DOHH2 (cell line): ENCODE measurements at regions not wholly inside any gene's neighbourhood (a gene's known extent, or its start where the extent isn't known, plus 50 kb on each side); places are given as distances from the start of the nearest gene placed in this dataset.

Experiments
- H3F3A ChIP-seq: fragments of 200-600 bp; sonication (generic), shearing (Covaris generic); 2 replicates; pipeline ENCODE4 v1.6.0; 2016; ENCODE audit warnings: antibody characterized with exemption, mild to moderate bottlenecking; ENCODE audit not compliant: control insufficient read depth, insufficient read depth
- H3K27ac ChIP-seq: fragments of 200-600 bp; sonication (generic); 2 replicates; pipeline ENCODE4 v1.5.1; 2014; ENCODE audit warnings: low read depth, mild to moderate bottlenecking, low read length, moderate library complexity
- H3K27me3 ChIP-seq: fragments of 200-600 bp; sonication (generic); 2 replicates; pipeline ENCODE4 v1.6.1; 2014; ENCODE audit warnings: mild to moderate bottlenecking, low read length, mixed read lengths; ENCODE audit not compliant: control insufficient read depth
- H3K36me3 ChIP-seq: fragments of 200-600 bp; sonication (generic); 2 replicates; pipeline ENCODE4 v1.6.1; 2014; ENCODE audit warnings: mild to moderate bottlenecking, low read length, moderate library complexity, mixed read lengths; ENCODE audit not compliant: control insufficient read depth
- H3K4me1 ChIP-seq: fragments of 200-600 bp; sonication (generic); 2 replicates; pipeline ENCODE4 v1.6.1; 2014; ENCODE audit warnings: mild to moderate bottlenecking, low read length, mixed read lengths; ENCODE audit not compliant: control insufficient read depth
- H3K4me2 ChIP-seq: fragments of 200-600 bp; sonication (generic); 2 replicates; pipeline ENCODE4 v1.6.0; 2014; ENCODE audit warnings: mild to moderate bottlenecking, low read length, moderate library complexity
- H3K4me3 ChIP-seq: fragments of 200-600 bp; sonication (generic); 2 replicates; pipeline ENCODE4 v1.5.1; 2014; ENCODE audit warnings: mild to moderate bottlenecking, low read length, mixed read lengths
- H3K79me2 ChIP-seq: fragments of 200-600 bp; sonication (generic); 2 replicates; pipeline ENCODE4 v1.6.1; 2014; ENCODE audit warnings: mild to moderate bottlenecking, low read length, mixed read lengths; ENCODE audit not compliant: control insufficient read depth
- H3K9me2 ChIP-seq: fragments of 200-600 bp; sonication (generic); replicated peaks from 2 replicates; pipeline ENCODE4 v1.6.1; 2014; ENCODE audit warnings: mild to moderate bottlenecking, low read length, mixed read lengths; ENCODE audit not compliant: control insufficient read depth
- H3K9me3 ChIP-seq: fragments of 200-600 bp; sonication (generic); 2 replicates; pipeline ENCODE4 v1.6.1; 2014; ENCODE audit warnings: antibody characterized with exemption, low read length, mixed read lengths; ENCODE audit not compliant: control insufficient read depth, insufficient read depth
- H4K20me1 ChIP-seq: fragments of 200-600 bp; sonication (generic); 2 replicates; pipeline ENCODE4 v1.6.0; 2014; ENCODE audit warnings: low read depth, mild to moderate bottlenecking, antibody characterized with exemption, low read length, moderate library complexity; ENCODE audit not compliant: control insufficient read depth, insufficient read depth
- CTCF ChIP-seq: fragments of 200-600 bp; sonication (generic); IDR thresholded peaks from one replicate; pipeline ENCODE4 v1.5.1; 2014; ENCODE audit warnings: antibody characterized with exemption, mild to moderate bottlenecking, low read depth, low read length; ENCODE audit not compliant: poor library complexity, severe bottlenecking
- EZH2phosphoT487 ChIP-seq: fragments of 200-600 bp; sonication (generic); IDR thresholded peaks from 2 replicates; pipeline ENCODE4 v1.6.1; 2017; ENCODE audit warnings: borderline replicate concordance, mild to moderate bottlenecking, antibody characterized with exemption, low read length, moderate library complexity, mixed read lengths

GRCh38 chr5:85741972-85742371 lies 875.8 kb upstream of the COX7C start:
- H3K27me3 ChIP-seq = no peaks in the 10 kb centered on the region
- H3K9me2 ChIP-seq = no peaks in the 10 kb centered on the region
- H3F3A ChIP-seq = no peaks in the 10 kb centered on the region
- H3K9me3 ChIP-seq = no peaks in the 10 kb centered on the region
- H3K4me2 ChIP-seq = no peak overlapping the region
- no peak for TF ChIP-seq EZH2phosphoT487
- TF ChIP-seq CTCF = no peak
- no peaks in the 10 kb centered on the region for H3K79me2 ChIP-seq
- H3K4me1 ChIP-seq = no peaks in the 10 kb centered on the region
- no peaks in the 10 kb centered on the region for H3K36me3 ChIP-seq
- no peak overlapping the region for H3K27ac ChIP-seq
- H4K20me1 ChIP-seq = no peaks in the 10 kb centered on the region
- H3K4me3 ChIP-seq = no peak overlapping the region

GRCh38 chr5:85760519-85760918 lies 857.2 kb upstream of the COX7C start:
- Histone ChIP-seq H3K79me2 (no peaks in the 10 kb centered on the region), H3K4me2 (no peak overlapping the region), H3K9me2 (no peaks in the 10 kb centered on the region), H3K9me3 (no peaks in the 10 kb centered on the region), H3K4me1 (no peaks in the 10 kb centered on the region), H3K27me3 (no peaks in the 10 kb centered on the region), H4K20me1 (no peaks in the 10 kb centered on the region), H3K4me3 (no peak overlapping the region), H3K27ac (no peak overlapping the region), H3K36me3 (no peaks in the 10 kb centered on the region), H3F3A (no peaks in the 10 kb centered on the region)
- TF ChIP-seq EZH2phosphoT487 (no peak), CTCF (no peak)

- no peaks in the 10 kb centered on the region for H3K4me1 ChIP-seq
- TF ChIP-seq CTCF = no peak
- no peak for TF ChIP-seq EZH2phosphoT487
These were observed 848.4 kb upstream of the COX7C start for GRCh38 chr5:85769347-85769746.

GRCh38 chr5:85784746-85785145 lies 833.0 kb upstream of the COX7C start:
- TF ChIP-seq EZH2phosphoT487 (no peak), CTCF (no peak)
- Histone ChIP-seq H3K27me3 (no peaks in the 10 kb centered on the region), H4K20me1 (no peaks in the 10 kb centered on the region)

More at GRCh38 chr5:85769347-85769746, 848.4 kb upstream of the COX7C start:
- Histone ChIP-seq H3K9me3 (no peaks in the 10 kb centered on the region), H3K4me3 (no peak overlapping the region), H3K27ac (no peak overlapping the region), H4K20me1 (no peaks in the 10 kb centered on the region), H3K79me2 (no peaks in the 10 kb centered on the region), H3K4me2 (no peak overlapping the region), H3F3A (no peaks in the 10 kb centered on the region), H3K36me3 (no peaks in the 10 kb centered on the region), H3K27me3 (no peaks in the 10 kb centered on the region), H3K9me2 (no peaks in the 10 kb centered on the region)

More at GRCh38 chr5:85784746-85785145, 833.0 kb upstream of the COX7C start:
- H3K4me1 ChIP-seq = no peaks in the 10 kb centered on the region
- H3K4me2 ChIP-seq = no peak overlapping the region
- H3K9me3 ChIP-seq = no peaks in the 10 kb centered on the region
- no peaks in the 10 kb centered on the region for H3K79me2 ChIP-seq
- no peak overlapping the region for H3K4me3 ChIP-seq
- no peak overlapping the region for H3K27ac ChIP-seq
- H3F3A ChIP-seq = no peaks in the 10 kb centered on the region
- no peaks in the 10 kb centered on the region for H3K36me3 ChIP-seq
- no peaks in the 10 kb centered on the region for H3K9me2 ChIP-seq
